HG03108 (cell line): ENCODE measurements at regions not wholly inside any gene's neighbourhood (a gene's known extent, or its start where the extent isn't known, plus 50 kb on each side); places are given as distances from the start of the nearest gene placed in this dataset.
"Not testable (repeated sequence)": the region's sequence is repeated elsewhere in the genome, so short reads cannot be mapped to it uniquely, and the experiment has no call there.

Source experiments
- ATAC-seq: cut with Tn5 transposase; IDR thresholded peaks from one replicate; pipeline ENCODE4 v1.9.1; 2021; ENCODE audit warnings: moderate library complexity; ENCODE audit not compliant: unreplicated experiment

GRCh38 chr4:106869551-106869950, 166.6 kb downstream of the DKK2 start:
- ATAC-seq: no peak

DNA sequence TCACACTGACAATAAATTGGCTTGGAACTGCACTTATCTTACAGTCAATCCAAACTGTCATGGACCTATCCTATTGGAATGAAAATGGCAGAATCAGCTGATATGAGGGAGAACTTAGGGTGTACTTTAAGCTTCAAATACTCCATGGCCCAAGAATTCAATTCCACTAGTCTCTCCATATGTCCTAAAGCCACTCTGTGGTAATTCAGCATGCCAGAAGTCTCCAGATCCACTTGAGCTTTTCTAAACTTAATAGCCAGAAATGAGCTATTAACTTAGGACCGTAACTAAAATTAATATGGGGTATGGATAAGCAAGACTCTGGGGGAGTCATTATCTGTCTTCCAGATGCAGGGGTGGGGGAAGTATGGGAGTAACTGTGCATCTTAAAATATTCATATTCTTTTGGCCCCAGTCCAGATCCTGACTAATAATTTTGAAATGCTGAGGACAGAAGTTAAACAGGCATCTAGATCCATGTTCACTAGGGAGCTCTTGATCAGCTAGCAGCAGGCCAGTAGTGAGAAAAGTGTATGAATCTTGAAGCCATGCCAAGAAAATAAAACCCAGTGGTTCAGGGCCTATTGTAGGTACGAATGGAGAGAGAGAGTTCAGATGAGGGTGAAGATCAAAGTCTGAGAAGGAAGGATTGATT, 167.6 kb downstream of the DKK2 start:
- no peak for ATAC-seq

GRCh38 chr4:106864231-106864630, 171.9 kb downstream of the DKK2 start:
- no peak for ATAC-seq

GRCh38 chr4:106854569-106855351, 181.4 kb downstream of the DKK2 start:
- no peak for ATAC-seq

GRCh38 chr4:106852426-106852825, 183.7 kb downstream of the DKK2 start:
- no peak for ATAC-seq

GRCh38 chr4:106851726-106852125, 184.4 kb downstream of the DKK2 start:
- ATAC-seq: no peak

DNA sequence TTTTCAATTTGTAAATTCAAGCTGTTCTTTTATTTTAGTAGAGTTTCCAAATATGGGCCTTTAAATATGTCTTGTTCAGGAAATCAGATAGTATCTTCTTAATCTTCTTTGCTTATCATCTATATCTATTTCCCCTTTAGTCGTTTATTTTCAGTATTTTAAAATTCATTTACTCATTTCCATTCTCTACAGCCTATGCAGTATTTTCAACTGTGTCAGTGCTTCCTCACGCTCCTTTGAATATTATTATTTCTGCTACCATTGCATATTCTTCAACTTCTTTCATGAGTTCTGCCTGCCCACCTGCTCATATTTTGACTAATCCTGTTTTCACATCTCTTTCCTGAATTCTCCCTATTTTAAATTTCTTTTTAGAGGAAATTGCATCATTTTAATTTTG, 185.4 kb downstream of the DKK2 start:
- ATAC-seq: no peak

DNA sequence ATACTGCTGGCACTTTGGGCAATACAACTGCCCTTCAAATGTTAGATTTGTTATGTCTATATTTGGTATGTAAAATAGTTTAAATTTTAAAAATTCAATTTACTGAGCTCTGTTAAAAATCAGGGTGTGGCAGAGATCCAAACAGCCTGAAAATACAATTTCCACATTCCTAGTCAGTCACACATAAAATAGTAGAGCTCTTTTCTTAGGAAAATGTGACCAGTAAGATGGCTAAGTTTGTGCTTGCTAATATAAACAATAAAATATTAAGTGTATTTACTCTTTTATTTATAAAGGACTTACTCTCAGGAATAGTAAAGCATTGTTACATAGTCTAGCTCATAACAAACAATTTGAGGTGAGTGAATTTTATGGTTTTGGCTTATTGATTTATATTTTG, 200.2 kb downstream of the DKK2 start:
- no peak for ATAC-seq

GRCh38 chr4:106830879-106831278, 205.2 kb downstream of the DKK2 start:
- ATAC-seq: no peak

DNA sequence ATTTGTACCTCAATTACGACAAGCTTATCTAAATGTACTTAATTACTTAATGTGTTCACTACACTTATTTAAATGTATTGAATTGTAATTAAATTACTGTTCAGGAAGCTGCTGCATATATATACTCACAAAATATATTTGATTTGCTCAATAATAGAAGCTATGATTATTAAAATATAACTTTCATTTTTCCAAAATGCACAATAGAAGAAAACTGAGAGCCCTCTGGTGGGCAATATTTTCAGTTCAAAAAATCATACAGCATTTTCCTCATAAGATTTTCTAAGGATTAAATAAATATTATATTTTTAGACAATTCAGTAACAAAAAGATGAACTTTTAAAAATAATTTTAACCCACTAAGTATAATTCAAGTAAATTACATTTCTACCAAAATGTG, 217.3 kb downstream of the DKK2 start:
- no peak for ATAC-seq

DNA sequence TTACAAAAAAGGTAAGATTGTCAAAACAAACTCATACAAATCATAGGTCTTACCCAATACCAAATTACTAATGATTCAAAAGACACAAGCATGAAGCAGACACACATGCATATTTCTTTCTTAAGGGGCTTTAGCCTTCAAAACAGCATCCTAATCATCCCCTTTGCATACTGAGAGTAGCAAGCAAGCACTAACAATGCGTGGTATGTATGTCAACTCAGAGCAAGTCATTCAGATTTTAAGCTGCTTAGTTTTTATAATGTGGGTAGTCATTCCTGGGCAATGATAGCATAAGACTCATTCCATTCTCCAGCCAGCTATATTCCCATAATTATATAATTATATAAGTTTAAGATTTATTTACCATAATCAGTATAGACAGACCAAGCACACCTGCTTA, 219.6 kb downstream of the DKK2 start:
- no peak for ATAC-seq

GRCh38 chr4:106810122-106810521, 226.0 kb downstream of the DKK2 start:
- ATAC-seq: no peak

GRCh38 chr4:106809076-106809475, 227.0 kb downstream of the DKK2 start:
- no peak for ATAC-seq

DNA sequence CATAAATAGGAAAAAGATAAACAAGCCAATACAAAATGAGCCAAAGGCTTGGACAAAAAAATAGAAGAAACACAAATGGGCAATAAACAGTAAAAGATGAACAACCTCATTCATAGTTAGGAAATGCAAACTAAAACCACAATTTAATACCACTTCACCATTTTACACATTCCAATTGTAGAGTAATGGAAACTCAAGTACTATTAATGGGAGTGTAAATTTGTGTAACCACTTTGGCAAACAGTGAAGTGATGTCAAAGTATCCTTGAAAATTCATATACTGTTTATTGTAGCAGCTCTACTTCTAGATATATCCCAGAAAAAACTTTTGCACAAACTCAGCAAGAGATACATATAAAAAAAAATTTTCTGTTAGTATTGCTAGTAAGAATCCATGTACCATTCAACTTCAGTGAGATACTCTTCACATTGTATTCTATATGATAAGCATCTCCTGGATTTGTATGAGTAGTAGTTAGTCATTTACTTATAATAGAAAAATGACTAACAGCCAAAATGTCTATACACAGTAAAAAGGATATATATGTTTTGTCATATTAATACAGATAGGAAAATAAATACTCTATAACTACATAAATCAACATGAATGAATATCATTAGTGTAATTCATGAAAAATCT, 229.8 kb downstream of the DKK2 start:
- no peak for ATAC-seq

- ATAC-seq: no peak
These were observed 233.0 kb downstream of the DKK2 start for GRCh38 chr4:106803083-106803482.

DNA sequence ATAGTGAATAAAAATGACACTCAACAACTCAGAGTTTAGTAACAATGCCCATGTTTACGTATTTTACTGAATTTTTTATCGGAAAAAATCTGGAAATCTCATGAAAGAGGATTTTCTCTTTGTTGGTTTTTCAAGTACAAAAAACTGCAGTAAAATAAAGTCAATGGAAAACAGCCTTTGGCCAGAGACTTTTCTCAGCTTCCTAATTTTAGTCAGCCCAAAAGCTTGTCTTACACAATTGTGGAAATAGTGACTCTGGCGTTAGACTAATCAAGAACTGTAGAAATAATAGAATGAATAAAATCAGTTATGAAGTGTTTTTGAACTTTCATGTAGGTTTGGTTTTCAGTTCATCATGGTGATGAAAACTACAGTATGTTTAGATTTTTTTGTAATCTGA, 234.7 kb downstream of the DKK2 start:
- no peak for ATAC-seq

GRCh38 chr4:106796876-106797275, 239.2 kb downstream of the DKK2 start:
- no peak for ATAC-seq

DNA sequence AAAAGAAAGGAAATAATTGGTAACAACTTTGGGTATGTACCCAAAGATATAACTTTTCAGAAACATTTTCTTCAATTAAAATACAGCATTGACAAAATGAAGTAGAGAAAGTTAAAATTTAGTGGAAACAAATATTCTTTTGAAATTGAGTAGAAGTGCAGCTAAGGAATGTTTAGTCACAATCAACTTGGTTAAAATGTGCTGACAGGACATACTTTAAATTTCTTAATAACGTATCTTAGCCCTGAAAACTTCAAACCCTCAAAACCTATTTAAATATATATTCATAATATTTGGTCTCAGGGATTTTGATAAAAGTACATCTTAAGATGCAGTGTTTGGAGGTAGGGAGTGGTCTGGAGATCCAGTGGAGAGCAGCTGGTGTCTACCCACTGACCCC, 240.8 kb downstream of the DKK2 start:
- ATAC-seq: no peak

DNA sequence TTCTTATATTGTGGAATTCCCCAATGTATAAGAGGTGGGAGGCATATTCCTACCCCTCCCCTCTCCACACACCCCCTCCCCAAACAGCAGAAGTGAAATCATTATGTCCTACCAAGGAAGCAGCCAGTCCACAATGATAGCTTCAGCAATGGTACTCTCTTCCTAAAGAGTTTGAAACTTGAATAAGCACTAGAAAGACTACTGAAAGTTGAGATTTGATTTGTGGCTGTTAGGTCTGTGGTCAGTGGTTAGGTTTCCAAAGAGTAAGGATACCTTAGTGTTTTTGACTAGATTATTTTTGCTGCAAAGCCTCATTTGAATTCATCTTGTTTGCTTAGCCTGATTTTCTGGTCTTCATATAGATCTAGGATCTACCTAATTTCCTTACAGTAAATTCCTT, 242.2 kb downstream of the DKK2 start:
- ATAC-seq: no peak

DNA sequence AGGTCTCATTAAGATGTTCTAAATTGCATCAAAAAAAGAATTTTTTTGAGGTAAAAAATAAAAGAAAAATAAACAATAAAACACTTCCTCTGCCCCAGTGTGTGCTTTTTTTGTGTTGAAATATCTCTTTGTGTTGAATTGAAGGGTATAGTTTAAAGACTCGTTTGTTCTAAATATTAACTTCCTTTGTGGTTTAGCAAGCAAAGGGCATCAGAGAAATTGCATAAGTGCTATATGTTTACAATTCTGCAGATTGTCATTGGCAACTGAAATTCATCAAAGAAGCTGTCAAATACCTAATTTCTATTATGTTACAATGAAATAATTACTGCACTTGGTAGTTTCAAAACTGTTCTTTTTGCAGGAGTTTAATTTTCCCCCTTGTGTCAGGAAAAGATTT, 260.5 kb downstream of the DKK2 start:
- no peak for ATAC-seq

DNA sequence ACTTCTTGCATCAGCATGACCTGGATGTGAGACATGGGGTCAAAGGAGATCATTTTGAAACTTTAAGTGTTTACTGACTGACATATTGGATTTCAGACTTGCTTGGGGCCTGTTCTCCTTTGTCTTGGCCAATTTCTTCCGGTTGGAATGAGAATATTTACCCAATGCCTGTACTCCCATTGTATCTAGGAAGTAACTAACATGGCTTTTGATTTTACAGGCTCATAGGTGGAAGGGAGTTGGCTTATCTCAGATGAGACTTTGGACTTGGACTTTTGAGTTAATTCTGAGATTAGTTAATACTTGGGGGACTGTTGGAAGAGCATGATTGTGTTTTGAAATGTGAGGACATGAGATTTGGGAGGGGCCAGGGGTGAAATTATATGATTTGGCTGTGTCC, 262.1 kb downstream of the DKK2 start:
- ATAC-seq: not testable (repeated sequence)
